NT2/D1 (cell line): ENCODE measurements at regions not wholly inside any gene's neighbourhood (a gene's known extent, or its start where the extent isn't known, plus 50 kb on each side); places are given as distances from the start of the nearest gene placed in this dataset.

ENCODE experiments used
- DNase-seq: peaks from one replicate; pipeline ENCODE4 v3.0.0-alpha.2; 2011; ENCODE audit warnings: low read depth, low spot score
- H3K27me3 ChIP-seq: 2 replicates; pipeline ENCODE4 v1.6.0; 2011; ENCODE audit warnings: mild to moderate bottlenecking; ENCODE audit not compliant: insufficient read length, insufficient read depth
- H3K36me3 ChIP-seq: 2 replicates; pipeline ENCODE4 v1.6.1; 2011; ENCODE audit warnings: mild to moderate bottlenecking, low read length, mixed read lengths; ENCODE audit not compliant: insufficient read depth, insufficient read length
- H3K4me1 ChIP-seq: 2 replicates; pipeline ENCODE4 v1.5.1; 2011; ENCODE audit not compliant: insufficient read depth, insufficient read length
- H3K4me3 ChIP-seq: 2 replicates; pipeline ENCODE4 v1.5.1; 2011; ENCODE audit warnings: low read depth; ENCODE audit not compliant: insufficient read length
- H3K9ac ChIP-seq: 2 replicates; pipeline ENCODE4 v1.6.0; 2011; ENCODE audit warnings: low read depth; ENCODE audit not compliant: insufficient read length
- H3K9me3 ChIP-seq: 2 replicates; pipeline ENCODE4 v1.5.1; 2011; ENCODE audit warnings: mild to moderate bottlenecking, low read length; ENCODE audit not compliant: insufficient read depth
- SUZ12 ChIP-seq: IDR thresholded peaks from 2 replicates; pipeline ENCODE4 v1.6.1; 2011; ENCODE audit not compliant: insufficient read length, insufficient read depth; ENCODE audit errors: extremely low read depth
- YY1 ChIP-seq: IDR thresholded peaks from 2 replicates; pipeline ENCODE4 v1.6.1; 2011; ENCODE audit not compliant: insufficient read length, insufficient read depth
- ZNF274 ChIP-seq: IDR thresholded peaks from 2 replicates; pipeline ENCODE4 v1.6.1; 2011; ENCODE audit warnings: mild to moderate bottlenecking, low read depth, low read length

DNA sequence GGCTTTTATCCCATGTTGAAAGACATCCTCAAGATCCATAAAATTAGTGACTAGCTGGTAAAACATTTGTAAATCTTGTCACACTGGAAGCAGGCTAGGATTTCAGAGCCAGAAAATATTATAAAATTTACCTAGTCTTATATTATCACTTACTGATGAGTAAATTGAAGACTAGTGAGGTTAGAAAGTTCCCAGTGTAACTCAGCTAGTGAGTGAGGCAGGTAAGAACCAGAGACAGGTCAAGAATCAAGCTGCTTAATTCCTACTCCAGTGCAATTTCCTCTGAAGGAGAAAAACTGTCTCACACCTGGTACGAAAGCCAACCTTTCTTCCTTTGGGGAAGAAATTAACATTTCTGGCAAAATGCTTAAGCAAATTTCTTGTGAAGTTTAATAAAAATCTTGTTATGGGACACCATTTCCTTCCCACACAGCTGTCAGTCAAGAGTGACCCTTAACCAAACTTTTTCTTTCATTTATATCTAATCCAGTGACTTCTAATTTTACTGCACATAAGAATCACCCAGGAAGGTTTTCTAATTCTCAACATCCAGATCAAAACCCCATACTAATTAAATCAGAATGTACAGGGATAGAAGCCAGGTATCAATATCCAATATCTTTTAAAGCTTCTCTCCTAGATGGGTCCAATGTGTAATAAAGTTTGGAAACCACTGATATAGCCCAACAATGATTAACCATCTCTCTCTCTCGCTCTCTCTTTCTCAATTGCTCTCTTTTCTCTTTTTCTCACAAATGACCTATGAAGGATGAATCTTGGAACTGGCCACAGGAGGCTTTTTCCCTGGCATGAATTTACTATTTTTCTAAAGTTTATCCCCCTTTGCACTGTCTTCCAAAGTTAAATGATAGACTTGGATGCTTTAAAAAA is 264.3 kb upstream of the SLC39A10 start:
- Histone ChIP-seq H3K4me3 (no peak overlapping the region), H3K9me3 (no peaks in the 10 kb centered on the region), H3K9ac (no peak overlapping the region), H3K27me3 (no peaks in the 10 kb centered on the region), H3K36me3 (no peaks in the 10 kb centered on the region), H3K4me1 (no peaks in the 10 kb centered on the region)
- TF ChIP-seq ZNF274 (no peak), SUZ12 (no peak), YY1 (no peak)
- DNase-seq = no peak

DNA sequence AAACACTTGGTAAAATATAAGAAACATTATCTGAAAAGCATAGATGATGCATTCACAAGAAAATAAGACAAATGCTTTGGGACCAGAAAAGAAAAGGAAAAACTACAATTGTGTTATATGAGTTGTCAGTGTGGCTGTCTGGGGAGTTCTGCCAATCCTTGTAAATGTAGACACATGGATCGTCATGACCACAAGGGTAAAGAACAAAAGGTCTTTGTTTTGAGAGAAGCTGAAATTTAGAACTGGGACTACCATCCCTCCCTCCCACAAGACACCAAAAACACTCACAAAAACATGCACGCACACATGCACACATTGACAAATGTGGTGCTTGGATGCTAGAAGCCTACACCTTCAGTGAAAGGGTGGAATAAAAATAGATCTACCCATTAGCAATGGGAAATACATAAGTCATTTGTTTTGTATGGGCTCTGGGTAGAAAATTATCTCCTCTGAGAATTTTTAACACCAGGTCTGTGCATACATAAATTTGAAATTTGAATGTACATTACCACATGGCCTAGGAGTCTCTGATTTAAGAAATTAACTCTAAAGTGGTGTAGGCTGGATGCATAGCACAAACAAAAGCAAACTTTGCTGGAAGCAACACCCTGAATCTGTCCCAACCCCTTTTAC is 266.2 kb upstream of the SLC39A10 start:
- no peak for DNase-seq
- no peak overlapping the region for H3K9ac ChIP-seq
- TF ChIP-seq YY1 = no peak
- no peak for TF ChIP-seq ZNF274
- no peak for TF ChIP-seq SUZ12

DNA sequence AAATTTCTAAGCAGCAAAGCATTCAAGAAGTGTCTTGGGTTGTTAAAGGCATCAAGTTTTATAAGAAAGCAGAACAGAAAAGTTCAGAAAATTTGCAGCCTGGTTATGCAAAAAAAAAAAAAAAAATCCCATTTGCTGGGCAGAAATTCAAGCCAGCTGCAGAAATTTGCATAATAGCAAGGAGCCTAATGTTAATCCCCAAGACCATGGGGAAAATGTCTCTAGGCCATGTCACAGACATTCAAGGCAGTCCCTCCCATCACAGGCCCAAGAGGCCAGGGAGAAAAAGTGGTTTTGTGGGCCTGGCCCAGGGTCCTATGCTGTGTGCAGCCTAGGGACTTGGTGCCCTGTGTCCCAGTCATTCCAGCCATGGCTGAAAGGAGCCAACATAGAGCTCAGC is 269.0 kb upstream of the SLC39A10 start:
- H3K4me3 ChIP-seq = no peak overlapping the region
- H3K4me1 ChIP-seq = no peaks in the 10 kb centered on the region
- H3K27me3 ChIP-seq = no peaks in the 10 kb centered on the region
- DNase-seq = no peak
- no peaks in the 10 kb centered on the region for H3K9me3 ChIP-seq
- no peak for TF ChIP-seq YY1
- no peak for TF ChIP-seq SUZ12
- no peak for TF ChIP-seq ZNF274
- H3K36me3 ChIP-seq = no peaks in the 10 kb centered on the region
- no peak overlapping the region for H3K9ac ChIP-seq

More for the DNA sequence above, 266.2 kb upstream of the SLC39A10 start:
- H3K4me1 ChIP-seq = no peaks in the 10 kb centered on the region
- no peaks in the 10 kb centered on the region for H3K27me3 ChIP-seq
- no peaks in the 10 kb centered on the region for H3K36me3 ChIP-seq
- no peak overlapping the region for H3K4me3 ChIP-seq
- no peaks in the 10 kb centered on the region for H3K9me3 ChIP-seq

DNA sequence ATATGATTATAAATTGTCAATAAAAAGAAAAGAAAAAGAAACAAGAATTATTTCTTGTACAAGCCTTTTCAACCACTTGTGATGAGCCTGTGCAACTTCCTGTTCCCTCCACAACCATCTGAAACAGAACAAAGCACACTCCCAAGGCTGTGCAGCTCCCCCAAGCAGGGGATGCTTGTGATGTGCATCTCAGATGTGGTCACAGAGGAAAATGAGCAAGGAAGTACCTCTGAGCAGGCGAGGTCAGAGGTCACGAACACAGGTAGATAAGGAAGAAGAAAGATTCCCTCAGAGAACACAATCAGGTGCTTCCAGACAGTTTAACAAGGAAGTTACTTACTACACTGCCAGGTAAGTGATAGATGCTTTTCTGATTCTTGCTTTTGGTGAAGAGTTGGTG is 274.8 kb upstream of the SLC39A10 start:
- TF ChIP-seq SUZ12 (no peak), ZNF274 (no peak), YY1 (no peak)
- DNase-seq = no peak
- Histone ChIP-seq H3K4me3 (no peak overlapping the region), H3K9ac (no peak overlapping the region), H3K4me1 (no peaks in the 10 kb centered on the region), H3K36me3 (no peaks in the 10 kb centered on the region), H3K9me3 (0 out of 2 replicates have a peak, but pooled peaks cover 4% of the 10 kb centered on the region), H3K27me3 (no peaks in the 10 kb centered on the region)

DNA sequence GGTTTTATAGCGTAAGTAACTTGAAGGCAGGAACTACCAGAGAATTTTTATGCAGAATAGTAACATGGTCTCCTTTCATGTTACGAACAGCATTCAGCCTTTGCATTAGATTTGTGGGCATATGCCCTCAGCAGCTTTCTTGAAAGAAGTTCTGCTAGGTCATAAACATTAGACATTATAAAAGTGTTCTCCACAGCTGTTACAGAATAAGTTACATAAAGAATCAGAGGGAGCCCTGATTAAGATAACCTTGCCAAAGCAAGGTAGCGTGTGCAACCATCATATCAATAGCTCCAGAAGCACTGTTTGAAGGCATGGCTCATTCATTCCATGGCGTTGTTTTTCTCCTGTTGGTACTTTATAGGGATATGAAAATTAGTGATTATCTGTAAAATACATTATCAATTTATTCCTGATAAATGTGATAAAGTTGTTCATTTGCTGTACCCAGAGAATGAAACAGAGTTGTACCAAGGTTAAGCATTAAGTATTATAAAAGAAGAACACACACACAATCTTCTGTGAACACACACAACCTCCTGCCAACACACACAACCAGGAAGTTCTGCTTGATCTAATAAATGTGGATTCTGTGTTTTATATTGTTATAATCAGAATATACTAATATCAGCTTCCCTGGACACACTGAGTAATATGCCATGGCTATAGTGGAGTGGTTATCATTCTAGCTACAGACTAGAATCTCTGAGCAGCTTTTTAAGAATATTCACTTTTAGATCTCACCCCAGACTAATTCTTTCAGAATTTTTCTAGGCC is 286.7 kb upstream of the SLC39A10 start:
- H3K9me3 ChIP-seq = no peaks in the 10 kb centered on the region
- no peak for TF ChIP-seq ZNF274
- no peak overlapping the region for H3K4me3 ChIP-seq
- H3K27me3 ChIP-seq = no peaks in the 10 kb centered on the region
- H3K4me1 ChIP-seq = no peaks in the 10 kb centered on the region
- DNase-seq = no peak
- H3K9ac ChIP-seq = no peak overlapping the region
- no peaks in the 10 kb centered on the region for H3K36me3 ChIP-seq

DNA sequence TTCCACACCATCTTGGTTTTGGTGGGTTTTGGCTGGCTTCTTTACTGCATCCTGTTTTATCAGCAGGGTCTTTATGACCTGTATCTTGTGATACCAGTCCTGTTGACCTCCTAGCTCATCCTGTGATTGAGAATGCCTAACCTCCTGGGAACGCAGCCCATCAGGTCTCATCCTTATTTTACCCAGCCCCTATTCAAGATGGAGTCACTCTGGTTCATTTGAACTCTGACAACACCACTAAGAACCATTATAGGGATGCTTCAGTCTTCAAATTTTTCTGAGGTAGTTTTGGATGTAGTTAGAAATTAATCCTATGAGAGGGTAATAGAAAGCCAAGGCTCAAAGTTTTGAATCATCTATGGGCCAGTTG is 287.8 kb upstream of the SLC39A10 start:
- H3K9me3 ChIP-seq = no peaks in the 10 kb centered on the region
- DNase-seq = no peak
- TF ChIP-seq YY1 (no peak), ZNF274 (no peak), SUZ12 (no peak)

DNA sequence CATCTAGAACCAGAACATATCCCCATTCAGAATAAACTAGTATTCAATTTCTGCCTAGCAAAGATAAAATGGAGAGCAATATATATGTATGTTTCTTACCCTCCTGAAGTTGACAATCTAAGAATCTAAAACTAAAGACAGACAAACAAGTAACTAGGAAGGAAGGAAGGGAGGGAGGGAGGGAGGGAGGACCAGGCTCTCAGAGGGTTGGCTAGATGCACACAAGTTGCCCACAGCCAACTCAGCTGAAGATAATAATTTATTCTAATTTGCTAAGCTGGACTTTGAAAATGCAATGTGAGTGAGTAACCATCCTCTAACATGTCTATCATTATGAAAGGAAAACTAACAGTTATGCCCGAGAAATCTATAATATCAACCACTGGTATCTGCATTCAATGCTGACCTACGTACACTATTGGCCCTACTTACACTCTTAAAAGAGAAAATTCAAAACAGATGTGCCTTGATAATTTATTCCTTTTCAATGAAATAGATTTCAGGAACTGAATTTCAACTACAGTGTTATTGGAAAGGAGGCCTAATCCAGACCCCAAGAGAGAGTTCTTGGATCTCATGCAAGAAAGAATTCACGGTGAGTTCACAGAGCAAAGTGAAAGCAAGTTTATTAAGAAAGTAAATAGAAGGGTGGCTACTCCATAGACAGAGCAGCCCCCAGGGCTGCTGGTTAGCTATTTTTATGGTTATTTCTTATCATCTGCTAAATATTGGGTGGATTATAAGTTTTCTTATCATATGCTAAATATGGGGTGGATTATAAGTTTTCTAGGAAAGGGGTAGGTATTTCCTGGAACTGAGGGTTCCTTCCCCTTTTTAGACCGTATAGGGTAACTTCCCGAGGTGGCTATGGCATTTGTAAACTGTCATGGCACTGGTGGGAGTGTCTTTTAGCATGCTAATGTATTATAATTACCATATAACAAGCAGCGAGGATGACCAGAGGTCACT is 288.5 kb upstream of the SLC39A10 start:
- TF ChIP-seq SUZ12 = no peak
- TF ChIP-seq YY1 = no peak
- TF ChIP-seq ZNF274 = no peak
- Histone ChIP-seq H3K4me3 (no peak overlapping the region), H3K9ac (no peak overlapping the region), H3K9me3 (no peaks in the 10 kb centered on the region), H3K36me3 (no peaks in the 10 kb centered on the region), H3K27me3 (no peaks in the 10 kb centered on the region), H3K4me1 (no peaks in the 10 kb centered on the region)
- no peak for DNase-seq

More for the DNA sequence above, 287.8 kb upstream of the SLC39A10 start:
- no peak overlapping the region for H3K4me3 ChIP-seq
- no peaks in the 10 kb centered on the region for H3K4me1 ChIP-seq
- no peak overlapping the region for H3K9ac ChIP-seq
- no peaks in the 10 kb centered on the region for H3K36me3 ChIP-seq
- H3K27me3 ChIP-seq = no peaks in the 10 kb centered on the region
